Prostate gland (tissue), 2 donors: ENCODE measurements at regions not wholly inside any gene's neighbourhood (a gene's known extent, or its start where the extent isn't known, plus 50 kb on each side); places are given as distances from the start of the nearest gene placed in this dataset.

Source experiments
- DNase-seq: peaks from one replicate; pipeline ENCODE4 v3.0.0-alpha.2; 2019; ENCODE audit warnings: low spot score
- H3K27ac ChIP-seq, 2 donors: fragments of 200-600 bp; sonication (generic); 2 replicates each; pipeline ENCODE4 v1.5.1; 2017 to 2019
- H3K27me3 ChIP-seq: fragments of 200-600 bp; sonication (generic); replicated peaks from 2 replicates; pipeline ENCODE4 v1.5.1; 2019; ENCODE audit not compliant: insufficient read depth
- H3K36me3 ChIP-seq, 2 donors: fragments of 200-600 bp; sonication (generic); 1 replicate in 1 of 2; 2 replicates in 1 of 2; pipeline versions ENCODE4 v1.5.1 to v1.8.1; 2017 to 2019
- H3K4me1 ChIP-seq: fragments of 200-600 bp; sonication (generic); replicated peaks from 2 replicates; pipeline ENCODE4 v1.5.1; 2019
- H3K4me3 ChIP-seq, 2 donors: fragments of 200-600 bp; sonication (generic); 2 replicates each; pipeline ENCODE4 v1.5.1; 2017 to 2019
- H3K9me3 ChIP-seq: fragments of 200-600 bp; sonication (generic); 2 replicates; pipeline ENCODE4 v1.5.1; 2017
- CTCF ChIP-seq, 4 experiments: fragments of 200-600 bp in 2 of 4; fragments of 450-650 bp in 2 of 4; sonication (generic) in 2 of 4; IDR thresholded peaks; 1 replicate in 3 of 4; 2 replicates in 1 of 4; pipeline ENCODE4 v1.5.1; 2016 to 2019; ENCODE audit warnings: antibody characterized with exemption in 4 of 4, mild to moderate bottlenecking in 2 of 4, moderate library complexity in 2 of 4
- POLR2A ChIP-seq: fragments of 450-650 bp; IDR thresholded peaks from one replicate; pipeline ENCODE4 v1.6.1; 2016; ENCODE audit warnings: antibody characterized with exemption, mild to moderate bottlenecking
- POLR2AphosphoS5 ChIP-seq: sonication (generic); formaldehyde crosslinking; IDR thresholded peaks from one replicate; pipeline ENCODE4 v1.6.1; 2017; ENCODE audit warnings: antibody characterized with exemption
- WGBS: methylation state at CpG from one replicate; pipeline ENCODE4 v1.1.5; 2018; 5-methylcytosine and 5-hydroxymethylcytosine counted together
- intact Hi-C: fragments of 100-400 bp; cut with DNase I; formaldehyde crosslinking; loops from one replicate; pipeline ENCODE4 v1.14.2; 2022

DNA sequence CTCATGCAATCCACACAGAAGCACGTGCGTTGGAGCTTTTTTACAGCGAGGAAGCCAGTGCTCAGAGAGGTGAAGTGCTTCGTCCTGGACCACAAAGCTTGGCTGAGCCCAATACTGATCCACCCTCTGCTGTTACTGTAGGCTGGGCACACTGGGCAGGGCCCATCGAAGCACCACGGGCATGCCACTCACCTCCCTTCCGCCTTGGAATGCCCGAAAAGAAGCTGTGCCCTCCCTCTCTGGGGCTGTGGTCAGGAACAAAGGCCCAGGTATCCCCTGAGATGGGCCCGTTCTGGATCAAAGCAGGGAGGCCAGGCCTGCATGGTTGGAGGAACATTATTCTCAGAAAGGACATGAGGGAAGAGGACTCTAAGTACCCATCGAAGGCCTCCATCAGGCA, 206.7 kb upstream of the C1orf174 start:
- Histone ChIP-seq H3K4me3 (no peak overlapping the region), H3K36me3 (no peaks in the 10 kb centered on the region)

DNA sequence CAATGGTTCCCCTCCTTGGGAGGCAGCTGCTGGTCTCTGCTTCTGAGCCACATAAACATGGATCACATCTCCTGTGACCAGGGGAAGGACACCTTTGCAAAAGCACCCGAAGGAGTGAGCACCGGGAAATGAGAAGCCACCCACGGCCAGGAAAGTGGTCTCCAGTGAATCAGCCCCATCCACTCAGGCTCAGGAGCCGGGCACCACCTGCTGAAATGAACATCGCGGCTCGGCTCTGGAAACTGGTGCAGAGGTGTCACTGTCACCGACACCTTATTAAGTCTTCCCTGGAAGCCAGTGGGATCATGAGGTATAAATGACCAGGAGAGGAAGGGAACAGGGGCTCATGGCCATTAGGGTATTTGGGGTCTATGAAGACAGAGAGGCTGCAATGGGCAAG, 207.2 kb upstream of the C1orf174 start:
- H3K9me3 ChIP-seq, result no peaks in the 10 kb centered on the region
- H3K4me3 ChIP-seq, result no peak overlapping the region
- no peaks in the 10 kb centered on the region for H3K36me3 ChIP-seq
- 95% methylated on average over 8 of the region's 8 CpGs for WGBS
- DNase-seq, result no peak
- no peak overlapping the region for H3K27ac ChIP-seq
- H3K4me1 ChIP-seq, result no peaks in the 10 kb centered on the region
- TF ChIP-seq POLR2AphosphoS5 (no peak), CTCF (IDR thresholded peaks at IDR 0.05) (no peak), POLR2A (no peak)
- no peaks in the 10 kb centered on the region for H3K27me3 ChIP-seq
- intact Hi-C loops, result no loop called here

More for the DNA sequence above, 206.7 kb upstream of the C1orf174 start:
- DNase-seq, result no peak
- H3K9me3 ChIP-seq, result no peaks in the 10 kb centered on the region
- WGBS, result 80% methylated on average over 10 of the region's 10 CpGs
- TF ChIP-seq POLR2AphosphoS5 (no peak), POLR2A (no peak), CTCF (IDR thresholded peaks at IDR 0.05) (no peak)
- intact Hi-C loops, result no loop called here
- no peaks in the 10 kb centered on the region for H3K4me1 ChIP-seq
- no peak overlapping the region for H3K27ac ChIP-seq
- H3K27me3 ChIP-seq, result no peaks in the 10 kb centered on the region

DNA sequence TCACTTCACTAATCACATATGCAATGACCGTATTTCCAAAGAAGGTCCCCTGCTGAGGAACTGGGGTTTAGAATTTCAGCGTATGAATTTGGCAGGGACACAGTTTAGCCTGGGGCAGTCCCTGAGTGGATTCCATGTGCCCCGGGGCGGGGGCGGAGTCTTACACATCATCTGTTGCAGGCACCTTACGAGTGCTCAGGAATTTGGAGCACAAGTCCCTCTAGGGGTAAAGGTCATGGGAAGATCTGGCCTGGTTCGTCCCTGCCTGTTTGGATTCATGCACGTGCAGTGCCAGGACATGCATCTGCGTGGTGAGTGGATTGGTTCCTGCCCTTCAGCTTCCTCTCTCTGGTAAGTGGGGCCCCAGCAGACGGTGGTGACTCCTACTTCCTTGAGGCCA, 208.3 kb upstream of the C1orf174 start:
- no peak overlapping the region for H3K27ac ChIP-seq
- TF ChIP-seq CTCF (IDR thresholded peaks at IDR 0.05), result no peak
- no peak for TF ChIP-seq POLR2AphosphoS5
- TF ChIP-seq POLR2A, result no peak
- no peak overlapping the region for H3K4me3 ChIP-seq
- 62% methylated on average over 10 of the region's 10 CpGs for WGBS
- no peak for DNase-seq
- no peaks in the 10 kb centered on the region for H3K4me1 ChIP-seq
- no peaks in the 10 kb centered on the region for H3K9me3 ChIP-seq
- intact Hi-C loops, result no loop called here
- peaks cover 2% of the 10 kb centered on the region for H3K27me3 ChIP-seq
- no peaks in the 10 kb centered on the region for H3K36me3 ChIP-seq

DNA sequence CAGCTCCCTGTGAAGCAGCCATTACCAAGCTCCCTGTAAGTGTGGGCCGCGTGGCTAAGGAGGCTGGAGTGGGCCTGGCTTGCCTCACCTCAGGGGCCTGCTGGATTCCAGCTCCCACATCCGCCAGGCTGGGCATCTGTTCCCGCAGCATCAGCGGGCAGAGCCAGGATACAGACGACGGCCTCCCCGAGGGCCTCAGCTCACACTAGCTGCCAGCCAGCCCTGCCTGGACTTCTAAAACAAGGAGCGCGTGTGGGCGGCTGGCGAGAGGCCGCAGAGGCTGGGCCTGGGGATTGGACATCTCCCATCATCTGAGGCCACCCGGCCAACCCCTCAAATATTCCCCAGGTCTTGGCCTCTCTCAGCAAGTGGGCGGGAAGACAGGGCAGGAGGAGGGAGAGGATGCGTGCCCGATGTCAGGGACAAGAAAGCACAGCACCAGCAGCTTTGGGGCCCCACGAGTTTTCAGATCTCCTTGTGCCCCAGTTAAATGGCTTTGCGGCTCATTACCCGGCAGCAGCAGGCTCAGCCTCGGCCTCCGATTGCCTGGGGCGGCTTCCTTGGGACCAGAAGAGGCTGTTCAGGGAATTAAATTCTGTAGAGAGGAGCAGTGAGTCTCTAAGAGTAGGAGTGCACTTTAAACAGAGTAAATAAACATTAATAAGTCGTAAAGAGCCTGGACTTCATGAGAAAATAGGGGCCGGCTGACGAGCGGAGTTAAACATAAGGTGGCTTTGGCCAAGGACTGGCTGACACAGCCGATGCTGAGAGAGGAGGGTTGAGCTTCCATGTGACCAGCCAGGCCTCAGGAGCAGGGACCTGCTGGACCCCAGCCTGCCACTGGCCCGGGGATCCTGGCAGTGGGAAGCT, 208.9 kb upstream of the C1orf174 start:
- H3K27ac ChIP-seq, result no peak overlapping the region
- DNase-seq, result no peak
- H3K9me3 ChIP-seq, result no peaks in the 10 kb centered on the region
- no peak overlapping the region for H3K4me3 ChIP-seq
- intact Hi-C loops, result no loop called here
- no peaks in the 10 kb centered on the region for H3K36me3 ChIP-seq
- no peaks in the 10 kb centered on the region for H3K4me1 ChIP-seq
- 29% methylated on average over 29 of the region's 29 CpGs for WGBS
- TF ChIP-seq POLR2AphosphoS5 (no peak), CTCF (IDR thresholded peaks at IDR 0.05) (no peak), POLR2A (no peak)
- peaks cover 2% of the 10 kb centered on the region for H3K27me3 ChIP-seq

DNA sequence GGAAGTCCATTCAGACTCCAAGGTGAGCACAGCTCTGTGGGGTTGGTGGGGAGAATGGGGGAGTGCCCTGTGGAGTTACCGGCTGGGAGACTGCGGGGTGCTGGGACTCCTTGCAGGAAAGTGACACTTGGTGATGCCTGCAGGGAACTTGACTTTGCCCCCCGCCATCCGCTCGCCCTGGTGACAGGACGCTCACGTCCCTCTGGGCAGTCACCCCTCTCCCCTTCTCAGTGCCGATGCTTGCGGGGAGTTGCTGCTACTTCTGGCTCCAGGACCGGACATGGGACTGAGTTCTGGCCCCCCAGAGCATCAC, 209.5 kb upstream of the C1orf174 start:
- no peak overlapping the region for H3K27ac ChIP-seq
- TF ChIP-seq POLR2AphosphoS5 (no peak), POLR2A (no peak)
- H3K4me1 ChIP-seq, result no peaks in the 10 kb centered on the region
- intact Hi-C loops, result no loop called here
- no peaks in the 10 kb centered on the region for H3K9me3 ChIP-seq
- no peaks in the 10 kb centered on the region for H3K36me3 ChIP-seq
- peaks cover 2% of the 10 kb centered on the region for H3K27me3 ChIP-seq
- WGBS, result 95% methylated on average over 10 of the region's 10 CpGs
- no peak overlapping the region for H3K4me3 ChIP-seq
- no peak for DNase-seq
